ENCODE measurements at regions not wholly inside any gene's neighbourhood (a gene's known extent, or its start where the extent isn't known, plus 50 kb on each side); places are given as distances from the start of the nearest gene placed in this dataset.

GRCh38 chr2:7899923-7900322 lies 781.9 kb upstream of the ID2 start:
- no peak overlapping the region for H3K9ac ChIP-seq (ENCODE audit: low read length)
- H3K27ac ChIP-seq (ENCODE audit: low read depth, low read length), result no peak overlapping the region
- no CpG with 5 or more reads among the region's 1 CpG for WGBS (ENCODE audit: extremely low coverage, insufficient coverage, insufficient read length)
- no peaks in the 10 kb centered on the region for H3K79me2 ChIP-seq (ENCODE audit: control insufficient read depth, insufficient read depth, low read length, poor library complexity)
- no peak overlapping the region for H4K12ac ChIP-seq (ENCODE audit: low read depth, low read length)
- no peak overlapping the region for H3K14ac ChIP-seq (ENCODE audit: low read length)
- no peak overlapping the region for H3K4ac ChIP-seq (ENCODE audit: low read depth, low read length)
- no peaks in the 10 kb centered on the region for H3K27me3 ChIP-seq (ENCODE audit: insufficient read depth, low read length)
- no peaks in the 10 kb centered on the region for H3K79me1 ChIP-seq (ENCODE audit: low read length)
- H3K18ac ChIP-seq (ENCODE audit: low read length), result no peak overlapping the region
- H2BK120ac ChIP-seq (ENCODE audit: insufficient read depth, low read length, poor library complexity), result no peak overlapping the region
- no peak for DNase-seq
- H3K4me2 ChIP-seq (ENCODE audit: low read length), result no peak overlapping the region
- H4K91ac ChIP-seq (ENCODE audit: low read depth, low read length), result no peak overlapping the region
- no peak overlapping the region for H2AFZ ChIP-seq (ENCODE audit: insufficient read depth, low read length, poor library complexity)
- H4K8ac ChIP-seq (ENCODE audit: low read depth, low read length), result no peak overlapping the region
- H3K4me3 ChIP-seq (ENCODE audit: low read depth, low read length), result no peak overlapping the region
- H2AK5ac ChIP-seq (ENCODE audit: low read length), result no peak overlapping the region
- H3K23ac ChIP-seq (ENCODE audit: low read length), result no peak overlapping the region
- no peaks in the 10 kb centered on the region for H3K9me3 ChIP-seq (ENCODE audit: insufficient read depth, low read depth, low read length)
- H3K4me1 ChIP-seq (ENCODE audit: control insufficient read depth in 1 of 2, insufficient read depth in 2 of 2, low read length in 2 of 2), result no peaks in the 10 kb centered on the region
- H3K36me3 ChIP-seq (ENCODE audit: control insufficient read depth in 1 of 2, insufficient read depth in 2 of 2, low read length in 2 of 2), result no peaks in the 10 kb centered on the region
- no peak overlapping the region for H2BK5ac ChIP-seq (ENCODE audit: low read depth, low read length, poor library complexity)
- H2BK12ac ChIP-seq (ENCODE audit: low read length), result no peak overlapping the region

- no peaks in the 10 kb centered on the region for H3K36me3 ChIP-seq (ENCODE audit: control insufficient read depth in 1 of 2, insufficient read depth in 2 of 2, low read length in 2 of 2)
- H3K9ac ChIP-seq (ENCODE audit: low read length), result no peak overlapping the region
- H4K91ac ChIP-seq (ENCODE audit: low read depth, low read length), result no peak overlapping the region
- no peaks in the 10 kb centered on the region for H3K27me3 ChIP-seq (ENCODE audit: insufficient read depth, low read length)
- no peak overlapping the region for H4K12ac ChIP-seq (ENCODE audit: low read depth, low read length)
- no peak overlapping the region for H3K27ac ChIP-seq (ENCODE audit: low read depth, low read length)
- no peak overlapping the region for H3K18ac ChIP-seq (ENCODE audit: low read length)
- no peaks in the 10 kb centered on the region for H3K79me2 ChIP-seq (ENCODE audit: control insufficient read depth, insufficient read depth, low read length, poor library complexity)
- no peak overlapping the region for H2AFZ ChIP-seq (ENCODE audit: insufficient read depth, low read length, poor library complexity)
- DNase-seq, result no peak
- H4K8ac ChIP-seq (ENCODE audit: low read depth, low read length), result no peak overlapping the region
- H3K4me2 ChIP-seq (ENCODE audit: low read length), result no peak overlapping the region
- H3K4ac ChIP-seq (ENCODE audit: low read depth, low read length), result no peak overlapping the region
- no CpG with 5 or more reads among the region's 5 CpGs for WGBS (ENCODE audit: extremely low coverage, insufficient coverage, insufficient read length)
- no peak overlapping the region for H2BK120ac ChIP-seq (ENCODE audit: insufficient read depth, low read length, poor library complexity)
- no peak overlapping the region for H3K14ac ChIP-seq (ENCODE audit: low read length)
- H3K9me3 ChIP-seq (ENCODE audit: insufficient read depth, low read depth, low read length), result no peaks in the 10 kb centered on the region
- H3K4me3 ChIP-seq (ENCODE audit: low read depth, low read length), result no peak overlapping the region
- H2AK5ac ChIP-seq (ENCODE audit: low read length), result no peak overlapping the region
- no peak overlapping the region for H3K23ac ChIP-seq (ENCODE audit: low read length)
- no peaks in the 10 kb centered on the region for H3K79me1 ChIP-seq (ENCODE audit: low read length)
- no peaks in the 10 kb centered on the region for H3K4me1 ChIP-seq (ENCODE audit: control insufficient read depth in 1 of 2, insufficient read depth in 2 of 2, low read length in 2 of 2)
- no peak overlapping the region for H2BK5ac ChIP-seq (ENCODE audit: low read depth, low read length, poor library complexity)
- no peak overlapping the region for H2BK12ac ChIP-seq (ENCODE audit: low read length)
Observed at GRCh38 chr2:7900593-7900992, 781.3 kb upstream of the ID2 start.

DNA sequence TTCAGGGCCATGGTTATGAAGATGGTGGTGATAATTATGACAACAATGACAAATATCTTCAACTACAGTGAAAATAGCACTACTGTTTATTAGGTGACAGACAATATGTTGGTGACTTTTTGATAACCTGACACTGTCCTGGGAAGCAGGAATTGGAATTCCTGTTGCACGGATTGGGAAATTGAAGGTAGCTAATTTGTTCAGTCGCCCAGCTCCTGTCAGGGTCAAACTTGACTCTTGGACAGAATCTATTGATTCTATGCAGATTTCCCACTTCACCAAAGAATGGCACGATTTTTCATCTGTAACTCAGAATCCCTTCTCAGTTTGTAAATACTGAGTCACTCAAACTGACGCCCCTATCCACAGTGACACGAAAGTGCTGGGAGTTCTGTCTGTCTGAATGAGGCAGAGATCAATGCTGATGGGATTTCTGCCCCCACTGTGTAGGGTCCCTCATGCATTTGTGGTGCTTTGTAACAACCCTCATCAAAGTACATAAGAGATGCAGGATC lies 779.5 kb upstream of the ID2 start:
- Histone ChIP-seq H3K23ac (ENCODE audit: low read length) (no peak overlapping the region), H3K4me3 (ENCODE audit: low read depth, low read length) (no peak overlapping the region), H3K4me2 (ENCODE audit: low read length) (no peak overlapping the region), H3K79me2 (ENCODE audit: control insufficient read depth, insufficient read depth, low read length, poor library complexity) (no peaks in the 10 kb centered on the region), H3K18ac (ENCODE audit: low read length) (no peak overlapping the region), H3K9me3 (ENCODE audit: insufficient read depth, low read depth, low read length) (no peaks in the 10 kb centered on the region), H3K27ac (ENCODE audit: low read depth, low read length) (no peak overlapping the region), H3K36me3 (ENCODE audit: control insufficient read depth in 1 of 2, insufficient read depth in 2 of 2, low read length in 2 of 2) (no peaks in the 10 kb centered on the region), H3K4ac (ENCODE audit: low read depth, low read length) (no peak overlapping the region), H2AK5ac (ENCODE audit: low read length) (no peak overlapping the region), H2BK120ac (ENCODE audit: insufficient read depth, low read length, poor library complexity) (no peak overlapping the region), H3K79me1 (ENCODE audit: low read length) (no peaks in the 10 kb centered on the region), H3K9ac (ENCODE audit: low read length) (no peak overlapping the region), H3K14ac (ENCODE audit: low read length) (no peak overlapping the region), H4K12ac (ENCODE audit: low read depth, low read length) (no peak overlapping the region), H4K8ac (ENCODE audit: low read depth, low read length) (no peak overlapping the region), H4K91ac (ENCODE audit: low read depth, low read length) (no peak overlapping the region), H2BK5ac (ENCODE audit: low read depth, low read length, poor library complexity) (no peak overlapping the region), H3K4me1 (ENCODE audit: control insufficient read depth in 1 of 2, insufficient read depth in 2 of 2, low read length in 2 of 2) (no peaks in the 10 kb centered on the region), H2BK12ac (ENCODE audit: low read length) (no peak overlapping the region), H3K27me3 (ENCODE audit: insufficient read depth, low read length) (no peaks in the 10 kb centered on the region), H2AFZ (ENCODE audit: insufficient read depth, low read length, poor library complexity) (no peak overlapping the region)
- DNase-seq, result no peak
- WGBS (ENCODE audit: extremely low coverage, insufficient coverage, insufficient read length), result no CpG with 5 or more reads among the region's 5 CpGs

- no peak overlapping the region for H3K9ac ChIP-seq (ENCODE audit: low read length)
- WGBS (ENCODE audit: extremely low coverage, insufficient coverage, insufficient read length), result no CpG with 5 or more reads among the region's 3 CpGs
- no peak overlapping the region for H2AK5ac ChIP-seq (ENCODE audit: low read length)
- no peak overlapping the region for H2BK5ac ChIP-seq (ENCODE audit: low read depth, low read length, poor library complexity)
- H3K79me2 ChIP-seq (ENCODE audit: control insufficient read depth, insufficient read depth, low read length, poor library complexity), result no peaks in the 10 kb centered on the region
- H3K36me3 ChIP-seq (ENCODE audit: control insufficient read depth in 1 of 2, insufficient read depth in 2 of 2, low read length in 2 of 2), result no peaks in the 10 kb centered on the region
- H3K27ac ChIP-seq (ENCODE audit: low read depth, low read length), result no peak overlapping the region
- H3K14ac ChIP-seq (ENCODE audit: low read length), result no peak overlapping the region
- H3K4me2 ChIP-seq (ENCODE audit: low read length), result no peak overlapping the region
- no peak overlapping the region for H3K23ac ChIP-seq (ENCODE audit: low read length)
- H3K4me3 ChIP-seq (ENCODE audit: low read depth, low read length), result no peak overlapping the region
- no peak overlapping the region for H4K8ac ChIP-seq (ENCODE audit: low read depth, low read length)
- H3K4me1 ChIP-seq (ENCODE audit: control insufficient read depth in 1 of 2, insufficient read depth in 2 of 2, low read length in 2 of 2), result no peaks in the 10 kb centered on the region
- H3K79me1 ChIP-seq (ENCODE audit: low read length), result no peaks in the 10 kb centered on the region
- no peak overlapping the region for H2AFZ ChIP-seq (ENCODE audit: insufficient read depth, low read length, poor library complexity)
- no peak overlapping the region for H2BK120ac ChIP-seq (ENCODE audit: insufficient read depth, low read length, poor library complexity)
- no peak overlapping the region for H4K12ac ChIP-seq (ENCODE audit: low read depth, low read length)
- H2BK12ac ChIP-seq (ENCODE audit: low read length), result no peak overlapping the region
- no peaks in the 10 kb centered on the region for H3K9me3 ChIP-seq (ENCODE audit: insufficient read depth, low read depth, low read length)
- no peak overlapping the region for H3K4ac ChIP-seq (ENCODE audit: low read depth, low read length)
- no peak for DNase-seq
- no peak overlapping the region for H3K18ac ChIP-seq (ENCODE audit: low read length)
- no peak overlapping the region for H4K91ac ChIP-seq (ENCODE audit: low read depth, low read length)
- H3K27me3 ChIP-seq (ENCODE audit: insufficient read depth, low read length), result no peaks in the 10 kb centered on the region
Observed at GRCh38 chr2:7904319-7904718, 777.5 kb upstream of the ID2 start.

All from trophoblast cell (in vitro differentiated cells and primary cell).